HepG2 (cell line): ENCODE measurements at regions not wholly inside any gene's neighbourhood (a gene's known extent, or its start where the extent isn't known, plus 50 kb on each side); places are given as distances from the start of the nearest gene placed in this dataset.
"Not testable (repeated sequence)": the region's sequence is repeated elsewhere in the genome, so short reads cannot be mapped to it uniquely, and the experiment has no call there.

Source experiments
- ASH2L ChIP-seq: fragments of 300-600, 200-600 bp; sonication (generic); IDR thresholded peaks from 2 replicates; pipeline ENCODE4 v1.7.0; 2017; ENCODE audit warnings: low read depth, mild to moderate bottlenecking, moderate library complexity, mixed read lengths, low read length; ENCODE audit not compliant: insufficient read length
- CTCF ChIP-seq: sonication (generic); formaldehyde crosslinking; IDR thresholded peaks from 2 replicates; pipeline ENCODE4 v1.5.0; 2020; ENCODE audit warnings: mild to moderate bottlenecking, missing genetic modification reagents, moderate library complexity
- DDIT3 ChIP-seq: sonication (generic); formaldehyde crosslinking; IDR thresholded peaks from 2 replicates; pipeline ENCODE4 v1.4.0; 2020; ENCODE audit warnings: mild to moderate bottlenecking, missing genetic modification reagents
- FIP1L1 ChIP-seq: fragments of 200-400 bp; formaldehyde crosslinking; IDR thresholded peaks from 2 replicates; pipeline ENCODE4 v1.6.1; 2018; ENCODE audit warnings: low read depth, mild to moderate bottlenecking, low read length, moderate library complexity, borderline replicate concordance; ENCODE audit not compliant: insufficient read depth
- JUND ChIP-seq: sonication (generic); formaldehyde crosslinking; IDR thresholded peaks from 2 replicates; pipeline ENCODE4 v1.8.0; 2022; ENCODE audit warnings: mild to moderate bottlenecking, missing genetic modification reagents
- MXI1 ChIP-seq: IDR thresholded peaks from 3 replicates; pipeline ENCODE4 v1.6.1; 2012; ENCODE audit warnings: low read depth, low read length, inconsistent platforms, borderline replicate concordance
- PTBP1 ChIP-seq: fragments of 200-400 bp; formaldehyde crosslinking; IDR thresholded peaks from 2 replicates; pipeline ENCODE4 v1.6.1; 2018; ENCODE audit warnings: low read length, low read depth; ENCODE audit not compliant: poor library complexity, severe bottlenecking
- RARG ChIP-seq: sonication (generic); formaldehyde crosslinking; IDR thresholded peaks from 2 replicates; pipeline ENCODE4 v1.4.0; 2020; ENCODE audit warnings: low read depth, mild to moderate bottlenecking, missing genetic modification reagents
- REPIN1 ChIP-seq: sonication (generic); formaldehyde crosslinking; IDR thresholded peaks from 2 replicates; pipeline ENCODE4 v1.8.0; 2022; ENCODE audit warnings: missing genetic modification reagents, low read depth, mild to moderate bottlenecking, borderline replicate concordance

GRCh38 chr13:68890101-68890500 lies 1217.5 kb upstream of the ATXN8OS start:
- TF ChIP-seq DDIT3; JUND (CRISPR knock-in tag); ASH2L; CTCF (CRISPR knock-in tag); MXI1; RARG (CRISPR knock-in tag); REPIN1 (CRISPR knock-in tag); PTBP1; FIP1L1: not testable (repeated sequence)
